GM19240 (cell line): ENCODE measurements at regions not wholly inside any gene's neighbourhood (a gene's known extent, or its start where the extent isn't known, plus 50 kb on each side); places are given as distances from the start of the nearest gene placed in this dataset.

Experiments used
- DNase-seq: peaks from one replicate; pipeline ENCODE4 v3.0.0; 2011; ENCODE audit warnings: low spot score; ENCODE audit not compliant: insufficient read length

DNA sequence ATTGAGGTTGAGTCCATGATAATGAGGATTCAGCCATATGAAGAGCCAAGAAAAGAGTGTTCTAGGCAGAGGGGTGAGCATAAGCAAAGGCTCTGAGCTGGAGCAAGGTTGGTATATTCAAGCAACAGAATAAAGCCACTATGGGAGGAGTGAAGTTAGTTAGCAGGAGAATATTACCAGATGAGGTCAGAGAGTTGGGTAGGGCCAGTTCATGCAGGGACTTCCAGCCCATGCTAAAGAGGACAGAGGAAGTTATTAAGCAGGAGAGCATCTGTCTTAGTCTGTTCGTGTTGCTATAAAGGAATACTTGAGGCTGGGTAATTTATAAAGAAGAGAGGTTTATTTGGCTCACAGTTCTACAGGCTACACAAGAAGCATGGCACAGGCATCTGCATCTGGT lies 57.1 kb upstream of the ATG10 start:
- DNase-seq, result no peak

DNA sequence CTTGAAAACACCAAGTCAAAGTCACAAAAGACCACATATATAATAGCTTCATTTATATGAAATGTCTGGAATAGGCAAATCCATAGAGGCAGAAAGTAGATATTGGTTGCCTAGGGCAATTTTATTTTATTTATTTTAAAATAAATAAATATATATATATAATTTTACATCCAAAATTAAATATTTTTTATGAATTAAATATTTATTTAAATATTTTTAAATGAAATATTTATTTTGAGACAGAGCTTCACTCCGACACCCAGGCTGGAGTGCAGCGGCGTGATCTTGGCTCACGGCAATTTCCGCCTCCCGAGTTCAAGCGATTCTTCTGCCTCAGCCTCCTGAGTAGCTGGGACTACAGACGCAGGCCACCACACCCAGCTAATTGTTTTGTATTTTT lies 58.9 kb upstream of the ATG10 start:
- DNase-seq, result no peak

DNA sequence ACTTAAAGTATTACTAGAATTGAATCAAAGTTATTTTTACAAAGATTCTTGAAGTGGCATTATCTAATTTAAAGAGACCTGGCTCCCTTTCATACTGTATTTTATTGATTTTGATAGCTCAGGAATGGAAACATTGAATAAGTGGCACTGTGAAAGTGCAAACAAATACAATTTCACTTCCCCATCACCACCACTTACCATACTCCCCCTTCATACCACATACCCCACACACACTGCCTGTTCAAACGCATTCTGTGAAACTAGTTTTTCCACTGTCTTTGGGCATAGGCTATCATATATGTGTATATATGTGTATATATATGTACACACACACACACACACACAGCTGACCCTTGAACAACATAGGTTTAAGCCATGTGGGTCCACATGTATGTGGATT lies 62.1 kb upstream of the ATG10 start:
- no peak for DNase-seq

DNA sequence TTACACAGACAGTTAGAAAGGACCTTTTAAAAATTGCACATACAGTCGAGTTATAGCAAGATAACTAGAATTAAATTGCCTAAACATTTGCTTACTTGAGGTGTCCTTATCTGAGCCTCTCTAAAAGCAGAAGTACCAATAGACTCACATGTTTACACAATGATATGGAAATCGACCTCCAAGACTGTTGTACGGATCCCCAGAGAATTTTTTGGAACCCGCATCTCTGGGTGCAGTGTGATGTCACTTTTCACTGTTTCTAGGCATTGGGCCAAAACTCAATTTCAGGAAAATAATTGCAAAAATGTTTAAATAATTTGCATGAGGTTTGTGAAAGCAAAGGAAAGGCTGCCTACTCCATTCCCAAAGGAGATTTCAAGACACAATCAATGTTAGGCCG lies 63.1 kb upstream of the ATG10 start:
- no peak for DNase-seq

DNA sequence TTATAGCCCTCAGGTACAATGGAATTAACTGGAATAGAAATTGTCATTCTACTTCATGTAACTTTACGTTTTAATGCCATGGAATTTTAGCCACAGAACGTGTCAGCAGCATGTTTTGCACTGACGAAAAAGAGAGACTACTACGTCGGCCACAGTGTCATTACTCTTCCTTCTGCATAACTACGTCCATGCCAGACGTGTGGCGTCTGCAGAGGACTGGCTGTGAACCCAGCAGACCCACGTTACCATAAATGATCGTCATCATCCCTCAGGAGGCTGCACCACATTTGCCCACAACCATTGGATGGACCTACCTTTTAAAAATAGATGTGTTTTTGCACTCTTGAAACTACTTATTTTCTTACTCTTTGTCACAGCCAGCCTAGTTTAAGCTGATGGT lies 63.8 kb upstream of the ATG10 start:
- no peak for DNase-seq

DNA sequence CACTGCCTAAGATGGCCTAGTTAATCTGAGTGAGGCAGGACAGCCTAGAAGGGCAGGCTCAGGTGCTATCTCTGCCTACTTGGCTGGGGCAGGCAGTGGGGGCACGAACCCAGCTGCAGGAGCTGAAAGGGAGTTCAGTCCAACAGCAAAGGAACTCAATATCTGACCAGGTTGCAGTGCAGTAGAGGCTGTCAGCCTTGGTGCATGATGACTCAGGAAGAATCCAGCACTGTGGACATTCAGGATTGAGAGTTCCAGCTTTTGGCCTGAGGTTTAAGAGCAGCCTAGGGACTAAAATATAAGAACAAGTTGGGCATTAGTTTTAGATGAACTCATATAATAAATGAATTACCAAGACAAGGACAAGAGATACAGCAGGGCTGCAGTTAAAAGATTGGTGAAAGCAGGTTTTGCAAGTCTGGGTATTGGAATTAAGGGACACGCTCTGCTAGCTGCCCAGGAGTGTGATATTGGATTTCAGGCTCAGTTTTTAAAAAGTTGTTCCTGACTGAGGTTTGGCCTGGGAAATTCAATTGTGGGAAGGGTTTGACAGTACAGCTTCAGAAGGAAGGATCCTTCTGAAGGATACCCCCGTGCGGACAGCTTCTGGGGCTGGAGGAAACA lies 64.7 kb upstream of the ATG10 start:
- no peak for DNase-seq

DNA sequence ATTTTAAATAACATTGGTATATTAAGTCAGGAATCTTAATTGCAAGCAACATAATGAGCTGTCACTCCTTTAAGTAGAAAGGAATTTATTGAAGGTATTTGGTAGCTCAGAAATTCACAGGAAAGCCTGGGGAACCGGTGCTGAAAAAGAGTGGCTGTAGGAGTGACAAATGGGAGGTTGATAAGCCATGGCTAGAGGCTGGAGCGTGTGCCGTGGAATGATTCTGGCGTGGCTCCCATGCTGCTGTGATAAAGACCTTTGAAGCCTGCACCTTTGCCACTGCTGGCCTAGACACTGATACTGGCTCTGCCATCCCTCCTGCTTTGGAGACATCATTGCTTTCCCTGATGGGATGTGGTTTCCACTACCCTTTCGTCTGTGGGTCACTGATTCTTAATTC lies 65.7 kb upstream of the ATG10 start:
- no peak for DNase-seq

DNA sequence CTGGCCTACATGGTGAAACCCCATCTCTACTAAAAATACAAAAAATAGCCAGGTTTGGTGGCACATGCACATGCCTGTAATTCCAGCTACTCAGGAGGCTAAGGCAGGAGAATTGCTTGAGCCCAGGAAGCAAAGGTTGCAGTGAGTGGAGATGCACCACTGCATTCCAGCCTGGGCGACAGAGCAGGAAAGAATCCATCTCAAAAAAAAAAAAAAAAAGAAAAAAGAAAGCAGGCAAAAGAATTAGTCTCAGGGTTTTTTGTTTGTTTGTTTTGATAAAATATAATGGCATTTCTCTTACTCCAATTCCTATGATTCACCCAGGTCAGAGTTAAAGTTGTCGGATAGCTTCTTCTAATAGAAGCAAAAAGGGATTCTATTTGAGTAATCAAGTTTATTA lies 67.0 kb upstream of the ATG10 start:
- DNase-seq, result no peak

DNA sequence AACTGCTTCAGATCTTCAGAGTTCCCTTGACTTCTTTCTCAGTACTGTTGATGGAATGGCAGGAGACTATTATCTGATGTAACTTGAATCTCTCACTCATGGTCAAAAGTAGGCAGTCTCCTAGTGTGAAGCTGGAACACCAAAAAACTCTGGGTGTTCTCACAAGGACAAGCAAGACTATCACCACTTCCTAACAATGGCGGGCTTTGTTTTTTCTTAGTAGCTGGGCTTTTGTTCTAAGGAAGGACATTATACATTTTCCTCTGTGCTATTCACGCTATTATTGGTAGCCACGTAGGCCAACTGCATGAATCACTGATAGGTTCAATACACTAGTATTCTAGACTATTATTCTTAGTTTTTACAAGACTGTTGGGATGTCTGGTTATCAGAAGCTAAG lies 67.7 kb upstream of the ATG10 start:
- DNase-seq, result no peak

DNA sequence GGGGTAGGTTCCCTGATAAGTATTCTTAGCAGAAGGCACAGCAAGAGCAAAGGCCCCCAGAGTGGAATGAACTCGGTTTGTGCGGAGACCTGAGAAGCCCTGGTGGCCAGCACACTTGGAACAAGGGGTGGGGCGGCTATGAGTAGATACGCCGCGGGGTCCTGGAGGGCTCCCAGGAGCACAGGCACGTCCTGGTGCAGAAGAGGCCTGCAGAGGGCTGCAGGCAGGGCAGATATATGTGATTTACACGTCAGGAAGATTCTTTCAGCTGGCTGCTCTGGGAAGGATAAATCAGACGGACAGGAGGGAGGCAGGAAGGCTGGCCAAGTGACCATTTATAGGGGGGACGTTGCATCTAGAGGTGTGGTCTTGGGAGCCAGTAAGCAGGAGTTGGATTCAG lies 70.2 kb upstream of the ATG10 start:
- no peak for DNase-seq

DNA sequence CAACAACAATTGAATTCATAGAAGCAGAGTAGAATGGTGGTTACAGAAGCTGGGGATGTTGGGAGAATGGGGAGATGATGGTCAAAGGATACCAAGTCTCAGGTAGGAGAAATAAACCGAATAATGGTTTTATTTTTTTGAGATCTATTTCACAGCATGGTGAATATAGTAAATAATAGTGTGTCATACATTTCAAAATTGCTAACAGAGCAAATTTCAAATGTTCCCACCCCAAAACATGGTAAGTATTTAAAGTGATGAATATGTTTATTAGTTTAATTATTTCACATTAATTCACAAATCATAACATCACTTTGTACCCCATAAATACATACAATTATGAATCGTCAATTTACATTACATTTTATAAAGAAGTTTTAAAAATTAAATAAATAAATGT lies 72.7 kb upstream of the ATG10 start:
- no peak for DNase-seq

DNA sequence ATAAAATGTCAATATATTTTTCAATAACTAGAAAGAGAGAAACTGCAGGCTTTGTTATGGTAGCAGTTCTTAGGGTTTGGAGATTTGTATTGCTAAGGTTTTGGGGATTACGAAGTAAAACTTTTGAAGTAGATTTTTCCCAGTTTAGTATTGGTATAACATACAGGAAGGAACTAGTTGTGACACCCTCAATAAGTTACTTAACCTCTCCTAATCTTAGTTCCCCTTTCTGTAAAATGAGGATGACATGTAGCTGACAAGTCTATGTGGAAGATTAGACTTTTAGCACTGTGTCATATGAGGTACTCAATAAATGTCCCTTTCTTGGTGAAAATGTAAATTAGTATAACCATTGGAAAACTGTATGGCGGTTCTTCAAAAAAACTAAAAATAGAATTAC lies 73.4 kb upstream of the ATG10 start:
- no peak for DNase-seq

DNA sequence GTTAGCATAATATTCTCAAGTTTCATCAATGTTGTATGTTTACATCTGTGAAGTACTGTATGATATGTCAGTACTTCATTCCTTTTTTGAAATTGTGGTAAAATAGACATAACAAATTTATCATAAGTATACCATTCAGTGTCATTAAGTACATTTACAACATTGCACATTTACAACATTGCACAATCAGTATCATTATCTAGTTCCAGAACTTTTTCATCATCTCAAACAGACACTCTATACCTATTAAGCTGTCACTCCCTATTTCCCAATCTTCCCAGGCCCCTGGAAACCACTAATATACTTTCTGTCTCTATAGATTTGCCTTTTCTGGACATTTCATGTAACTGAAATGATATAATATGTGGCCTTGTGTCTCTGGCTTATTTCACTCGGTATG lies 75.1 kb upstream of the ATG10 start:
- DNase-seq, result no peak

DNA sequence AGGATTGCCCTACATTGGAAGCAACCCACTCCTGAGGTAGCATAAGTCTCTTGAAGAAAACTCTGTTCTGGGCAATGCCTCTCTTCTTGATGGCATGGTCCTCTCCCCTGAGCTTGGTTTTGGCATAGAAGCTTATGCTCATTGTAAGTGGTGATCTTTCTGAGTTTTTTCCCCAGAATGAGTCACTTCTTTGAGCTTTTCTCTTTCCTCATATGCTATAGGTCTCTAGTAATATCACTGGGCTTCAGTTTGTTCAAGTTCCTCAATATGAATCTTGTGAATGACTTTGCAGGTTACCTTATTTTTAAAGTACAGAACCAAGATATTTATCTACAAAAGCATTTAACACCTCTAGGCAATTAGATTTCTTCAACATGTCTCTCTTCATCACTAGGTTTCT lies 76.5 kb upstream of the ATG10 start:
- no peak for DNase-seq

DNA sequence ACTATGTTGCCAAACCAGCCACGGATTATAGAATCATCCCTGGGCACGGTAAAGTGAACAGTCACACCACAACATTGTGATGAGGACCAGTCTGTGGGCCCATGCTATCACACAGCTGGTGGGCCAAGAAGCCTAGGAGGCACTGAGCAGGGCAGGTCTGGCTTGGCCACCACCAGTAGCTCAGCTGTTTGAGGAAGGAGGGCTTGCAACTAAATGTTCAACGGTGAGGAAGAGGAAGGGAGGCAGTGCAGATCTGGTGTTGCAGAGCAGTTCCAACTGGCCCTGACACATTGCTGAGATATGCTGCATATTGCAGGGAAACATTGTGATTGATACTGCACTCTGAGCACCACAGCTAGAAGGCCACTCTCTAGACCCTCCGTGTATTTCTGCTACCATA lies 77.9 kb upstream of the ATG10 start:
- DNase-seq, result no peak

DNA sequence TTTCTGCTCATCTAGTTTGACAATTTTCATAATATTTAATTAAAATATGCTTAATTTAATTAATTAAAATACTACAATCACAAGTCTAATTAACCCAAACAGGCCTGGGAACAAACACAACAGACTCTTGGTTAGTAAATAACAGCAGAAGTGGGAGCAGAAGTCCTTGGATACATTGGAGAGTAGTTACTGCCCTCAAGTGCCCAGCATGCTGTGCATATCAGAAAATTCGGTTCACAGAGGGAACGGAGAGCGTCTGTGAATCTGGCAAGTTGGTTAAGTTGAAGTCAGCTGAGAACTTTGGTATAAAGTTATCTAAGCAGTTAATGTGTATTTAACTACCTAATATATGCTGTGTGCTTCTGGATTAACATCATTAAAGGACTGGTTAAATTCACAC lies 87.0 kb upstream of the ATG10 start:
- no peak for DNase-seq

DNA sequence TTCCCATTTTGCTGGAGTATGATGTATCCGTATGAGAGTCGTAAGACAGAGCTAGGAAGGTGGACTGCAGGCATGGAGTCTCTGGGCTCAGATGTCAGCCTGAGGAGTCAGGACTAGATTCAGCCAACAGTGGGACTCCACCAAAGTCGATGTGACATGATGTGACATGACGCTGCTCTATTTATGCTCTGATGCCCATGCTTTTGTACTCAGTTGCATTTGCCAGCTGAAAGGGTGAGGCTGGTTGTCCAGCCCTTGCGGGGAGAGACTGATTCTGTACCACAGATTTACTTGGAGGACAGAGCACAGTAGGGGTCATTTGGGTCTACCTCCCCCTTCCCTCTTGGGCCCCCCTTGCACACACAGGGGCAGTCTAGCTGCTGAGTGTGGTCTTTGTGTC lies 88.5 kb upstream of the ATG10 start:
- DNase-seq, result no peak

DNA sequence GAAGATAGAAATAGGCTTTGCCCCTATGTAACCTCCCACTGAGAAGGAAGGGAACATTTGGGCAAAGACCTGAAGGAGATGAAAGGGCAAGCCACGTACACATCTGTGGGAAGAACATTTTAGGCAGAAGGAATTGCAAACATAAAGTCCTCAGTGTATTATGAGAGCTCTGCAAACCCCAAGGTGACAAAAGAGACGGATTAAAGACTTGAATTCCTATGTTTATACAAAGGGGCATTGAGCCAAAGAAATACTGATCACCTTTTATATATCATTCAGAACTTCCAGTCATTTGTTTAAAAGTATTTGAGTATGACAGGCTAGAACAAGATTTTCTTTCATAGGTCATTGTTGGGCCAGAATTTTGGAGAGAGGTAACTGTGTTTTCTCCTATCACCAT lies 90.2 kb upstream of the ATG10 start:
- DNase-seq, result no peak

DNA sequence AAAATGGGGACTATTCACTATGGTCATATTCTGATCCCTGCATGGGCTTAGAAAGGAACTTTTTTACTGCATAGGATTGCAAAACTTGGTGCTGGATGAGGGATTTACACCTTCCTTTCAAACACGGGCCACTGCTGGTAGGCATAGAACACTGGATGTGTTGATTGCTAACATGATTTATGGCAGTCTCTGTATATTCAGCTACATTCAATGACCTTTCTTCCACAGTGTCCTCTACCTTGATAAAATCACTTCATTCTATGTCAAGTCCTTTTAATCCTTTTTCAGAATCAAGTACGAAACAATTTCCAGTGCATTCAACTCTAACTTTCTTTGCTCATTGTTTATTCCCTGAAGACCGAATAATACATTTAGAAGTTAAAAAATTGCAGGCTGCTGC lies 91.9 kb upstream of the ATG10 start:
- no peak for DNase-seq

DNA sequence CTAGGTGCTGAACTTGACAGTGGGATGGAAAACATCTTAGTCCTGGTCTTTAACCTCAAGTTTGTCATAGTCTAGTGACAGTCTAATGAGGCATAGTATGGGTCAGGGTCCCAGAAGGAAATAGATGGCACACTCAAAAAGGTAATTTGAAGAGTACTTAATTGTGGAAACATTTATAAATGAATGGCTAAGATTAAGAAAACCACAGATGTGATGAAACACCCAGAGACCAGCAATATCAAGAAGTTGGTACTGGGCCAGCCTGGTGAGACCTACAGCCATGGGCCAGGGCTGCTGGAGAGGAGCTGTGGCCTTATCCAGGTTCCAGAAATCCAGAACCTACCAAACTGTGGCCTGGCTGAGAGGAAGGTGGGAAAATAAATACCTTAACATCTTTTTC lies 93.5 kb upstream of the ATG10 start:
- no peak for DNase-seq

DNA sequence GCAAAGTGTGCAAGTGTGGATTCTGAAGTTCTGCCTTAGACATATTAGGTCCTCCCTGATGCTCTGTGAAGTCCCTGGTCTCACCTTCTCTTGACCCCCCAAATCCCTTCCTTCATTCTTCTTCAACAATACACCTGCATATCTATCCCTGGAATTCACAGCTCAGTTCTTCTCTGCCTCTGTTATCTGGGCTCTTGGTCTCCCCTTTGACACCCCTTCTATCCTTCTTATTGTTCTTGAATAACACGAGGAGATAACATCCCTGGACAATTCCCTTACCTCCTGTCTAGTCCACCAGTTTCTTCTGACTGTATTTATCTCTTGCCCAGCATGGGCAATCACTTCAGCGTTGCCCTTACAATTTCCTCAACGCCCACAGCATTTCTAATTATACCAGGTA lies 104.8 kb upstream of the ATG10 start:
- no peak for DNase-seq

DNA sequence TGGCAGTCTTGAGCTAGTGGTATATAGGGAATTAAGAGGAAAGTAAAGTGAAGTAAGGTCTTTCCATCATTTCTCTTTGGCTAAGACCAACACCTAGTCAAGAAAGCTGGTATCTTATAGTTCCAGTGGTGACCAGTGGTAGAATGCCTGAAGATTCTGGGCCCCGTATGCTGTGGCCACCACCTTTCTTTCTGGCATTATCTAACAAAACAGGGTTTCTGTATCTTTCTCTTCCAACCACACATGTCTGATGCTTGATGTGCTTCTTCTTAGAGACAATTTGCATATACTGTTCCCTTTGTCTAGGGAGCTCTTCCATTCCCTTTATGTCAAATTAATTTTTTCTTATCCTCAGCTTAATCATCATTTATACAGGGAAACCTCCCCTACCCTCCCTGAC lies 109.9 kb upstream of the SSBP2 start:
- no peak for DNase-seq

DNA sequence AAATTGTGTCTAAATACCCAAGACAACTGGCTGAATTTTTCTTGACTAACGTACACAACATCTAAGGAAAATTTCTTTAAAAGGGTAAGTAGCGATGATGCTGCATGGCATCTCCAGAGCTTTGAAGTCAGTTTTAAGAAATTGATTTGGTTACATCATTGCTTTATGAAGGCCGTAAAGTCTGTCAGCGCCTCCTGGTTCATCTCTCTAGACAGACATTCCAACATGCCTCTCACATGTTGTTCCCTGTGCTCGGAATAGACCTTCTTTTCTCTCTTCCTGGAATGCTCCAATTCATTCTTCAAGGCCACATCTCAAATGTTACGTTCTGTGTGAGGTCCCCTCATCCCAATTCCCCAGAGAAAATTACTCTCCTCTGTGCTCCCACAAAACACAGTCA lies 108.7 kb upstream of the SSBP2 start:
- no peak for DNase-seq
